Esophagus muscularis mucosa (tissue), 4 donors: ENCODE measurements at regions not wholly inside any gene's neighbourhood (a gene's known extent, or its start where the extent isn't known, plus 50 kb on each side); places are given as distances from the start of the nearest gene placed in this dataset.

Experiments
- DNase-seq: peaks from one replicate; pipeline ENCODE4 v3.0.0-alpha.2; 2017; ENCODE audit errors: extremely low spot score
- H3K27ac ChIP-seq, 4 donors: fragments of 200-600 bp; sonication (generic); replicated peaks in 1 of 4; 1 replicate in 3 of 4; 2 replicates in 1 of 4; pipeline ENCODE4 v1.5.1; 2016 to 2019; ENCODE audit warnings: mild to moderate bottlenecking in 1 of 4
- H3K27me3 ChIP-seq, 4 donors: fragments of 200-600 bp; sonication (generic); one replicate each; pipeline versions ENCODE4 v1.5.1 to v1.6.0; 2016 to 2019
- H3K36me3 ChIP-seq, 4 donors: fragments of 200-600 bp; sonication (generic); one replicate each; pipeline ENCODE4 v1.5.1; 2016 to 2019
- H3K4me1 ChIP-seq, 4 donors: fragments of 200-600 bp; sonication (generic); one replicate each; pipeline ENCODE4 v1.5.1; 2016 to 2019
- H3K4me3 ChIP-seq, 4 donors: fragments of 200-600 bp; sonication (generic); 1 replicate in 2 of 4; 2 replicates in 2 of 4; pipeline ENCODE4 v1.5.1; 2016 to 2019; ENCODE audit warnings: mild to moderate bottlenecking in 4 of 4, moderate library complexity in 1 of 4
- H3K9me3 ChIP-seq, 4 donors: fragments of 200-600 bp; sonication (generic); 1 replicate in 3 of 4; 2 replicates in 1 of 4; pipeline ENCODE4 v1.5.1; 2016 to 2019
- EP300 ChIP-seq: sonication (generic); formaldehyde crosslinking; IDR thresholded peaks from one replicate; pipeline ENCODE4 v1.6.1; 2017; ENCODE audit warnings: antibody characterized with exemption
- POLR2A ChIP-seq: fragments of 450-650 bp; IDR thresholded peaks from one replicate; pipeline ENCODE4 v1.6.1; 2017; ENCODE audit warnings: antibody characterized with exemption, moderate library complexity, mild to moderate bottlenecking, low read depth
- POLR2AphosphoS5 ChIP-seq, 2 donors: sonication (generic); formaldehyde crosslinking; IDR thresholded peaks; one replicate each; pipeline ENCODE4 v1.6.1; 2017; ENCODE audit warnings: antibody characterized with exemption in 2 of 2
- WGBS: methylation state at CpG from one replicate; pipeline ENCODE4 v1.1.5; 2018; 5-methylcytosine and 5-hydroxymethylcytosine counted together
- intact Hi-C: fragments of 100-400 bp; cut with DNase I; formaldehyde crosslinking; loops from one replicate; pipeline ENCODE4 v1.15.1; 2023
- TF ChIP-seq, protein P1 (sequence below), 3 experiments: fragments of 200-600 bp in 2 of 3; fragments of 450-650 bp in 1 of 3; sonication (generic) in 2 of 3; IDR thresholded peaks; one replicate each; pipeline ENCODE4 v1.5.1; 2017 to 2019; ENCODE audit warnings: antibody characterized with exemption in 3 of 3, mild to moderate bottlenecking in 2 of 3, moderate library complexity in 1 of 3

DNA sequence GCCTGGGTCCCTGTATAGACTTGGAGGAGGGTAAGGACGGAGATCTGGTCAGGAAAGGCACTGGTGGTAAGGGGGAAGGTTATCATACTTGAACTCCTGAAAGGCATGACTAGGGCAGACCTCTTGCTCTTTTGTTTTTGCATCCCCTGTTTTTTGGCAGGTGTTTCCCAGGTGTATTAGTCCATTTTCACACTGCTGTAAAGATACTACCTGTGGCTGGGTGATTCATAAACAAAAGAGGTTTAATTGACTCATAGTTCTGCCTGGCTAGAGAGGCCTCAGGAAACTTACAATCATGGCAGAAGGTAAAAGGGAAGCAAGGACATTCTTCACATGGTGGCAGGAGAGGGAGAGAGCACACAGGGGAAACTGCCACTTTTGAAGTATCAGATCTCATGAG is 57.2 kb upstream of the APOBEC4 start:
- H3K27me3 ChIP-seq, result no peaks in the 10 kb centered on the region
- TF ChIP-seq POLR2AphosphoS5 (IDR thresholded peaks at IDR 0.05) (no peak), POLR2A (no peak), EP300 (no peak)
- TF ChIP-seq, protein P1, sequence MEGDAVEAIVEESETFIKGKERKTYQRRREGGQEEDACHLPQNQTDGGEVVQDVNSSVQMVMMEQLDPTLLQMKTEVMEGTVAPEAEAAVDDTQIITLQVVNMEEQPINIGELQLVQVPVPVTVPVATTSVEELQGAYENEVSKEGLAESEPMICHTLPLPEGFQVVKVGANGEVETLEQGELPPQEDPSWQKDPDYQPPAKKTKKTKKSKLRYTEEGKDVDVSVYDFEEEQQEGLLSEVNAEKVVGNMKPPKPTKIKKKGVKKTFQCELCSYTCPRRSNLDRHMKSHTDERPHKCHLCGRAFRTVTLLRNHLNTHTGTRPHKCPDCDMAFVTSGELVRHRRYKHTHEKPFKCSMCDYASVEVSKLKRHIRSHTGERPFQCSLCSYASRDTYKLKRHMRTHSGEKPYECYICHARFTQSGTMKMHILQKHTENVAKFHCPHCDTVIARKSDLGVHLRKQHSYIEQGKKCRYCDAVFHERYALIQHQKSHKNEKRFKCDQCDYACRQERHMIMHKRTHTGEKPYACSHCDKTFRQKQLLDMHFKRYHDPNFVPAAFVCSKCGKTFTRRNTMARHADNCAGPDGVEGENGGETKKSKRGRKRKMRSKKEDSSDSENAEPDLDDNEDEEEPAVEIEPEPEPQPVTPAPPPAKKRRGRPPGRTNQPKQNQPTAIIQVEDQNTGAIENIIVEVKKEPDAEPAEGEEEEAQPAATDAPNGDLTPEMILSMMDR (IDR thresholded peaks at IDR 0.05), result no peak
- intact Hi-C loops, result no loop called here
- no peak overlapping the region for H3K27ac ChIP-seq
- H3K4me3 ChIP-seq, result no peak overlapping the region
- peaks cover 0 to 17% (median 4%) of the 10 kb centered on the region in 4 donors for H3K4me1 ChIP-seq
- 91% methylated on average over 1 of the region's 1 CpG for WGBS
- no peaks in the 10 kb centered on the region for H3K9me3 ChIP-seq
- no peaks in the 10 kb centered on the region for H3K36me3 ChIP-seq
- DNase-seq, result no peak

GRCh38 chr1:183704131-183704530 is 51.0 kb upstream of the APOBEC4 start:
- no peaks in the 10 kb centered on the region for H3K9me3 ChIP-seq
- no peaks in the 10 kb centered on the region for H3K36me3 ChIP-seq
- WGBS, result 79% methylated on average over 2 of the region's 2 CpGs
- no peak overlapping the region for H3K4me3 ChIP-seq
- TF ChIP-seq POLR2AphosphoS5 (IDR thresholded peaks at IDR 0.05) (no peak), EP300 (no peak), POLR2A (no peak)
- TF ChIP-seq, protein P1 (IDR thresholded peaks at IDR 0.05), result no peak
- intact Hi-C loops, result no loop called here
- no peak for DNase-seq
- H3K27me3 ChIP-seq, result no peaks in the 10 kb centered on the region
- H3K4me1 ChIP-seq, result no peaks in the 10 kb centered on the region
- H3K27ac ChIP-seq, result no peak overlapping the region
